ENCODE measurements at regions not wholly inside any gene's neighbourhood (a gene's known extent, or its start where the extent isn't known, plus 50 kb on each side); places are given as distances from the start of the nearest gene placed in this dataset.
A peak's percentile ranks its signal among the peaks of the same experiment; 100 is the strongest.

DNA sequence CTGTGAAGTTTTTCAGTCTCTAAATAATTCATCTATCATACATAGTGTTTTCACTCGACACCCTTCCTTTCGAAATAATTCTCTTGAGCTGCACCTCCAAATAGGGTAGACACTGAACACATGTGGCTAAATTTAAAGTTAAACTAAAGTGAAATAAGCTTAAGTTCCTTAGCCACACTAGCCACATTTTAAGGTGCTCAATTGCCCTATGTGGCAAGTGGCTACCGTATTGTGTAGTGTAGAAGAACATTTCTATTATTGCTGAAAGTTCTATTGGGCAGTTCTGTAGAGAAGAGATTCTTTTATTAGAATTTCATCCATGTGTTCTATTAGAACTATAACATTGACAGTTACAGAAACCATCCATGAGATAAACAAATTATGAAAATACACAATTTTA, 107.0 kb upstream of the CTSO start:
- intact Hi-C loops (cut with DNase I), result no loop called here
- no peak overlapping the region for H3K27ac ChIP-seq

DNA sequence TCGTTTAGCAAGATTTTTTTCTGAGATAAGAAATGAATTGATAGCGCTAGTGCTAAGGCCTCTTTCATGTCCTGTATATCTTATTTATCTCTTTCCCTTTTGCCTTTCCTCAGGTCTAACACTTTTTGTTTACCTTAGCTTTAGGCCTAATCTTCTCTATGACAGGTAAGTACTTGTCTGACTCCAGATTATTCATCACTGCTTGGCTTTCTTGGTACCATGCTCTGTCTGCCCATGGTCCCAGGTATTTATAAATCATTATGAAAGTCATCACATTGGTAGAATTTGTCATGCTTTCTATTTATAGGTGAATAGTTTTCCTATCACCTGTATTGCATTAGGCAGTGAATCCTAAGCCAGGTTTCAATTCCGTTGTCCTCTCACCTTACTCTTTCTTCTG, 99.5 kb upstream of the CTSO start:
- H3K36me3 ChIP-seq (ENCODE audit: insufficient read depth in 1 of 2, low read depth in 1 of 2), result no peaks in the 10 kb centered on the region
- TF ChIP-seq, protein P1, sequence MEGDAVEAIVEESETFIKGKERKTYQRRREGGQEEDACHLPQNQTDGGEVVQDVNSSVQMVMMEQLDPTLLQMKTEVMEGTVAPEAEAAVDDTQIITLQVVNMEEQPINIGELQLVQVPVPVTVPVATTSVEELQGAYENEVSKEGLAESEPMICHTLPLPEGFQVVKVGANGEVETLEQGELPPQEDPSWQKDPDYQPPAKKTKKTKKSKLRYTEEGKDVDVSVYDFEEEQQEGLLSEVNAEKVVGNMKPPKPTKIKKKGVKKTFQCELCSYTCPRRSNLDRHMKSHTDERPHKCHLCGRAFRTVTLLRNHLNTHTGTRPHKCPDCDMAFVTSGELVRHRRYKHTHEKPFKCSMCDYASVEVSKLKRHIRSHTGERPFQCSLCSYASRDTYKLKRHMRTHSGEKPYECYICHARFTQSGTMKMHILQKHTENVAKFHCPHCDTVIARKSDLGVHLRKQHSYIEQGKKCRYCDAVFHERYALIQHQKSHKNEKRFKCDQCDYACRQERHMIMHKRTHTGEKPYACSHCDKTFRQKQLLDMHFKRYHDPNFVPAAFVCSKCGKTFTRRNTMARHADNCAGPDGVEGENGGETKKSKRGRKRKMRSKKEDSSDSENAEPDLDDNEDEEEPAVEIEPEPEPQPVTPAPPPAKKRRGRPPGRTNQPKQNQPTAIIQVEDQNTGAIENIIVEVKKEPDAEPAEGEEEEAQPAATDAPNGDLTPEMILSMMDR (IDR thresholded peaks at IDR 0.05), result no peak
- intact Hi-C loops (cut with DNase I), result no loop called here
- H3K27ac ChIP-seq, result no peak overlapping the region
- WGBS, 3 donors, result 62 to 81% (median 80%) methylated on average over 3 of the region's 3 CpGs
- no peaks in the 10 kb centered on the region for H3K27me3 ChIP-seq (ENCODE audit: insufficient read depth in 3 of 3, low read length in 2 of 3)
- H3K4me1 ChIP-seq, result no peaks in the 10 kb centered on the region
- ATAC-seq, result no peak
- no peak overlapping the region for H3K4me3 ChIP-seq
- no peak for DNase-seq
- no peaks in the 10 kb centered on the region for H3K9me3 ChIP-seq

More for the DNA sequence above, 107.0 kb upstream of the CTSO start:
- Histone ChIP-seq H3K4me1 (no peaks in the 10 kb centered on the region), H3K9me3 (no peaks in the 10 kb centered on the region), H3K36me3 (ENCODE audit: insufficient read depth in 1 of 2, low read depth in 1 of 2) (no peaks in the 10 kb centered on the region), H3K27me3 (ENCODE audit: insufficient read depth in 3 of 3, low read length in 2 of 3) (no peaks in the 10 kb centered on the region), H3K4me3 (no peak overlapping the region)
- ATAC-seq, result no peak
- 60 to 67% (median 66%) methylated on average over 3 of the region's 3 CpGs for WGBS, 3 donors
- no peak for DNase-seq
- TF ChIP-seq, protein P1 (IDR thresholded peaks at IDR 0.05), result no peak

GRCh38 chr4:156052116-156052515, 98.5 kb upstream of the CTSO start:
- no peaks in the 10 kb centered on the region for H3K4me1 ChIP-seq
- no peaks in the 10 kb centered on the region for H3K27me3 ChIP-seq (ENCODE audit: insufficient read depth in 3 of 3, low read length in 2 of 3)
- H3K27ac ChIP-seq, result no peak overlapping the region
- DNase-seq, result no peak
- TF ChIP-seq, protein P1 (IDR thresholded peaks at IDR 0.05), result no peak
- 92 to 96% (median 95%) methylated on average over 2 of the region's 2 CpGs for WGBS, 3 donors
- ATAC-seq, result no peak
- H3K9me3 ChIP-seq, result no peaks in the 10 kb centered on the region
- H3K4me3 ChIP-seq, result no peak overlapping the region
- no peaks in the 10 kb centered on the region for H3K36me3 ChIP-seq (ENCODE audit: insufficient read depth in 1 of 2, low read depth in 1 of 2)
- intact Hi-C loops (cut with DNase I), result no loop called here

DNA sequence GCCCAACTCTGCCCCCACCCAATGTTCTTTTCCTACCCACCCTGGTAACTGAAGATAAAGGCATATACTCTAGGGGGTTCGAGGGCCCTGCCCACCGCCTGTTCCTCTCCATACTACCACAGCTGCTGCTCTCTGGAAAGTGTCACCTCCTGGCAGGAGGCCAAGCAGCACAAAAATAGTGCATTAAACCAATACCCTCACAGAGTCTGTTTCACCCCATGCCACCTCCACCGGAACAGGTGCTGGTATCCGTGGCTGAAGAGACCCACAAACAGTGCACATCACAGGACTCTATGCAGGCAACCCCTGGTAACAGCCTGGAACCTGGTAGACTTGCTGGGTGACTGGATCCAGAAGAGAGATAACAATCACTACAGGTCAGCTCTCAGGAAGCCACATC, 85.1 kb upstream of the CTSO start:
- Histone ChIP-seq H3K27me3 (ENCODE audit: insufficient read depth in 3 of 3, low read length in 2 of 3) (no peaks in the 10 kb centered on the region), H3K27ac (no peak overlapping the region), H3K36me3 (ENCODE audit: insufficient read depth in 1 of 2, low read depth in 1 of 2) (no peaks in the 10 kb centered on the region), H3K4me3 (no peak overlapping the region), H3K4me1 (no peaks in the 10 kb centered on the region), H3K9me3 (no peaks in the 10 kb centered on the region)
- 45 to 65% (median 54%) methylated on average over 4 of the region's 4 CpGs for WGBS, 3 donors
- intact Hi-C loops (cut with DNase I), result no loop called here
- TF ChIP-seq, protein P1 (IDR thresholded peaks at IDR 0.05), result no peak
- DNase-seq (peak in 1 of 2 donors; percentile 46), ATAC-seq (no peak)

DNA sequence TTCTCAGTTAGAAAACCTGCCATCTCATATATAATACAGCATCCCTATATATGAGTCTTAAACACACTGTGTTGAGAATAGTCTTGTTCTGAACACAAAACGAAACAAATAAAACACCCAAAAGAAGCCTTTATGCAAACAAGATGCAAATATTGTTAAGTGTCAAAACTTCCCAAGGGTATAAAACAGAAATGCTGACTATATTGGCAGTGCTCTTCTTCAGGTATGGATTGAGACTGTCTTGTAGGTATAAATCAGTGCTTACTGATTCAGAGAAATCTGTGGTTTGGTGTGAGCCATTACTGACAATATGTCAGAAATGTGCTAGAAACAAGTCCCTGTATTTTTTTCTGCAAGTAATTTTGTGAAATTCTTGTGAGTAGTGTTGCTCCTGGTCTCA, 82.8 kb upstream of the CTSO start:
- WGBS, 3 donors, result 81 to 90% (median 89%) methylated on average over 1 of the region's 1 CpG
- Histone ChIP-seq H3K27ac (no peak overlapping the region), H3K4me1 (no peaks in the 10 kb centered on the region), H3K4me3 (no peak overlapping the region), H3K36me3 (ENCODE audit: insufficient read depth in 1 of 2, low read depth in 1 of 2) (no peaks in the 10 kb centered on the region), H3K27me3 (ENCODE audit: insufficient read depth in 3 of 3, low read length in 2 of 3) (no peaks in the 10 kb centered on the region), H3K9me3 (no peaks in the 10 kb centered on the region)
- DNase-seq, result no peak
- TF ChIP-seq, protein P1 (IDR thresholded peaks at IDR 0.05), result no peak
- ATAC-seq, result no peak
- intact Hi-C loops (cut with DNase I), result no loop called here
